ENCODE measurements at regions not wholly inside any gene's neighbourhood (a gene's known extent, or its start where the extent isn't known, plus 50 kb on each side); places are given as distances from the start of the nearest gene placed in this dataset.

- ChIA-PET CTCF (interaction anchor here (1.0 kb wide), 1 partner anchor 15 kb away, joined by 3 read pairs; no protein-coding TSS in a partner anchor), POLR2A (no interaction called here)
- DNase-seq = no peak
- Histone ChIP-seq H3K27ac (ENCODE audit: low read depth in 2 of 2, low read length in 1 of 2) (no peak overlapping the region; a peak in 1 of 4 replicates), H3K4me1 (ENCODE audit: control insufficient read depth in 1 of 2, insufficient read depth in 2 of 2, low read depth in 1 of 2, low read length in 1 of 2) (peaks cover 0 to 2% of the 10 kb centered on the region in 2 experiments; a peak in 2 of 4 replicates), H3K79me2 (ENCODE audit: insufficient read depth) (no peaks in the 10 kb centered on the region), H4K20me1 (ENCODE audit: insufficient read depth) (no peaks in the 10 kb centered on the region), H3K9ac (no peak overlapping the region), H3K36me3 (replicated peaks in 1 of 2; ENCODE audit: control insufficient read depth in 1 of 2, insufficient read depth in 2 of 2, low read length in 1 of 2) (no peaks in the 10 kb centered on the region), H3K4me3 (ENCODE audit: low read depth in 2 of 2, low read length in 1 of 2) (no peak overlapping the region), H3K9me2 (no peaks in the 10 kb centered on the region), H3K4me2 (no peak overlapping the region), H3K9me3 (no peaks in the 10 kb centered on the region), H3F3A (replicated peaks; ENCODE audit: insufficient read depth) (no peaks in the 10 kb centered on the region), H3K27me3 (ENCODE audit: insufficient read depth) (no peaks in the 10 kb centered on the region), H2AFZ (ENCODE audit: low read depth) (no peak overlapping the region)
- no peak for TF ChIP-seq RAD21 (IDR thresholded peaks at IDR 0.05; ENCODE audit: low read length)
- no peak for TF ChIP-seq FOSL2 (IDR thresholded peaks at IDR 0.05; ENCODE audit: borderline replicate concordance, low read depth)
- TF ChIP-seq PBX3 (IDR thresholded peaks at IDR 0.05) = no peak
- no peak for TF ChIP-seq EZH2phosphoT487 (IDR thresholded peaks at IDR 0.05; ENCODE audit: borderline replicate concordance, low read depth)
- TF ChIP-seq USF2 (IDR thresholded peaks at IDR 0.05; ENCODE audit: borderline replicate concordance, low read depth, low read length) = no peak
- TF ChIP-seq TEAD4 (IDR thresholded peaks at IDR 0.05; ENCODE audit: borderline replicate concordance, insufficient read depth) = no peak
- no peak for TF ChIP-seq CTCF (IDR thresholded peaks at IDR 0.05)
- no peak for TF ChIP-seq USF1 (IDR thresholded peaks at IDR 0.05; ENCODE audit: borderline replicate concordance, low read depth)
- peak in 1 of 2 experiments; percentile 58; a peak in 1 of 4 replicates for TF ChIP-seq EP300 (IDR thresholded peaks at IDR 0.05; ENCODE audit: borderline replicate concordance in 1 of 2, low read depth in 1 of 2, low read length in 1 of 2)
- TF ChIP-seq POLR2AphosphoS5 (IDR thresholded peaks at IDR 0.05; ENCODE audit: low read depth, low read length) = no peak
- TF ChIP-seq RCOR1 (IDR thresholded peaks at IDR 0.05; ENCODE audit: low read length) = peak; percentile 44; the same call in 1 of the 2 replicates
- no peak for TF ChIP-seq TCF12 (IDR thresholded peaks at IDR 0.05)
- TF ChIP-seq GATA2 (CRISPR knock-in tag; IDR thresholded peaks at IDR 0.05) = peak; percentile 15; the same call in 1 of the 2 replicates
- TF ChIP-seq REST (IDR thresholded peaks at IDR 0.05; ENCODE audit: low read depth, low read length) = no peak
- TF ChIP-seq MAX (IDR thresholded peaks at IDR 0.05; ENCODE audit: low read depth) = no peak
- no peak for TF ChIP-seq MXI1 (IDR thresholded peaks at IDR 0.05; ENCODE audit: low read depth, low read length)
- no peak for TF ChIP-seq FOXJ3 (CRISPR knock-in tag; IDR thresholded peaks at IDR 0.05)
- TF ChIP-seq NFIC (IDR thresholded peaks at IDR 0.05; ENCODE audit: borderline replicate concordance) = no peak
- no peak for TF ChIP-seq SIN3A (IDR thresholded peaks at IDR 0.05; ENCODE audit: borderline replicate concordance, low read depth, low read length)
- no peak for TF ChIP-seq MEF2A (IDR thresholded peaks at IDR 0.05; ENCODE audit: borderline replicate concordance, low read depth)
- no peak for TF ChIP-seq NRF1 (IDR thresholded peaks at IDR 0.05; ENCODE audit: low read depth, low read length)
- TF ChIP-seq RXRA (IDR thresholded peaks at IDR 0.05; ENCODE audit: borderline replicate concordance, low read depth) = no peak
- TF ChIP-seq ZBTB33 (IDR thresholded peaks at IDR 0.05; ENCODE audit: borderline replicate concordance, low read depth) = no peak
- WGBS (ENCODE audit: low lambda C conversion rate) = 69% methylated on average over 3 of the region's 3 CpGs
These were observed 98.8 kb upstream of the PCDH9 start for GRCh38 chr13:67328895-67329294.

All from SK-N-SH (cell line).